Stimulated activated CD4-positive, alpha-beta T cell treated with anti-CD3 and anti-CD28 coated beads, Interleukin-15, amount 100 ng/mL, for 48 hours (primary cell): ENCODE measurements at regions not wholly inside any gene's neighbourhood (a gene's known extent, or its start where the extent isn't known, plus 50 kb on each side); places are given as distances from the start of the nearest gene placed in this dataset.
"Not testable (repeated sequence)": the region's sequence is repeated elsewhere in the genome, so short reads cannot be mapped to it uniquely, and the experiment has no call there.

Experiments used
- DNase-seq, 2 donors: peaks; one replicate each; pipeline ENCODE4 v3.0.0-alpha.2; 2020; ENCODE audit warnings: low read depth in 2 of 2

- no peak for DNase-seq
Measured at GRCh38 chr3:194249323-194250097, 101.6 kb downstream of the CPN2 start.

GRCh38 chr3:194250098-194251002, 100.8 kb downstream of the CPN2 start:
- no peak for DNase-seq

GRCh38 chr3:194251007-194251406, 100.1 kb downstream of the CPN2 start:
- no peak for DNase-seq

- DNase-seq: no peak
Measured at GRCh38 chr3:194251461-194251860, 99.7 kb downstream of the CPN2 start.

- no peak for DNase-seq
Measured at GRCh38 chr3:194251891-194252560, 99.1 kb downstream of the CPN2 start.

- DNase-seq: no peak
Measured at GRCh38 chr3:194253270-194253669, 97.9 kb downstream of the CPN2 start.

- no peak for DNase-seq
Measured at GRCh38 chr3:194254040-194254439, 97.1 kb downstream of the CPN2 start.

GRCh38 chr3:194255252-194256039, 95.7 kb downstream of the CPN2 start:
- DNase-seq: peak; percentile 24 to 33

GRCh38 chr3:194256040-194256945, 94.8 kb downstream of the CPN2 start:
- DNase-seq: no peak

GRCh38 chr3:194257151-194257621, 93.9 kb downstream of the CPN2 start:
- DNase-seq: no peak

GRCh38 chr3:194257916-194258668, 93.0 kb downstream of the CPN2 start:
- DNase-seq: no peak

GRCh38 chr3:194259982-194260766, 91.0 kb downstream of the CPN2 start:
- DNase-seq: no peak

- no peak for DNase-seq
Measured at GRCh38 chr3:194261581-194262063, 89.5 kb downstream of the CPN2 start.

- no peak for DNase-seq
Measured at GRCh38 chr3:194262176-194262924, 88.8 kb downstream of the CPN2 start.

- DNase-seq: no peak
Measured at GRCh38 chr3:194262925-194263305, 88.2 kb downstream of the CPN2 start.

GRCh38 chr3:194264631-194265504, 86.3 kb downstream of the CPN2 start:
- DNase-seq: not testable (repeated sequence)

- no peak for DNase-seq
Measured at GRCh38 chr3:194265505-194265892, 85.6 kb downstream of the CPN2 start.
